HG03066 (cell line): ENCODE measurements at regions not wholly inside any gene's neighbourhood (a gene's known extent, or its start where the extent isn't known, plus 50 kb on each side); places are given as distances from the start of the nearest gene placed in this dataset.

ENCODE experiments used
- ATAC-seq: cut with Tn5 transposase; IDR thresholded peaks from one replicate; pipeline ENCODE4 v1.9.1; 2021; ENCODE audit warnings: low read depth; ENCODE audit not compliant: unreplicated experiment

- no peak for ATAC-seq
These were observed 514.2 kb upstream of the DIPK2B start for GRCh38 chrX:45714866-45715265.

- ATAC-seq = no peak
These were observed 511.4 kb upstream of the DIPK2B start for GRCh38 chrX:45712067-45712466.

GRCh38 chrX:45711231-45711630, 510.6 kb upstream of the DIPK2B start:
- ATAC-seq = no peak

GRCh38 chrX:45710081-45710801, 509.6 kb upstream of the DIPK2B start:
- ATAC-seq = peak; percentile 73

- ATAC-seq = no peak
These were observed 508.7 kb upstream of the DIPK2B start for GRCh38 chrX:45709381-45709780.

- ATAC-seq = no peak
These were observed 498.5 kb upstream of the DIPK2B start for GRCh38 chrX:45699158-45699557.

- no peak for ATAC-seq
These were observed 496.9 kb upstream of the DIPK2B start for GRCh38 chrX:45697591-45697990.

- no peak for ATAC-seq
These were observed 496.1 kb upstream of the DIPK2B start for GRCh38 chrX:45696736-45697135.

GRCh38 chrX:45689971-45690370, 489.3 kb upstream of the DIPK2B start:
- ATAC-seq = no peak

- ATAC-seq = no peak
These were observed 483.2 kb upstream of the DIPK2B start for GRCh38 chrX:45683914-45684313.

- ATAC-seq = no peak
These were observed 481.2 kb upstream of the DIPK2B start for GRCh38 chrX:45681891-45682290.

- no peak for ATAC-seq
These were observed 469.2 kb upstream of the DIPK2B start for GRCh38 chrX:45669715-45670340.

GRCh38 chrX:45668686-45669443, 468.2 kb upstream of the DIPK2B start:
- no peak for ATAC-seq

GRCh38 chrX:45667666-45668065, 467.0 kb upstream of the DIPK2B start:
- ATAC-seq = no peak

- no peak for ATAC-seq
These were observed 464.1 kb upstream of the DIPK2B start for GRCh38 chrX:45664727-45665290.

GRCh38 chrX:45660477-45660876, 459.8 kb upstream of the DIPK2B start:
- ATAC-seq = no peak

GRCh38 chrX:45633419-45633818, 432.7 kb upstream of the DIPK2B start:
- no peak for ATAC-seq

GRCh38 chrX:45632506-45632905, 431.8 kb upstream of the DIPK2B start:
- ATAC-seq = no peak

- no peak for ATAC-seq
These were observed 429.4 kb upstream of the DIPK2B start for GRCh38 chrX:45630078-45630477.

GRCh38 chrX:45628041-45628440, 427.4 kb upstream of the DIPK2B start:
- ATAC-seq = no peak

- ATAC-seq = no peak
These were observed 422.6 kb upstream of the DIPK2B start for GRCh38 chrX:45623266-45623665.
